ENCODE measurements at regions not wholly inside any gene's neighbourhood (a gene's known extent, or its start where the extent isn't known, plus 50 kb on each side); places are given as distances from the start of the nearest gene placed in this dataset.

GRCh38 chr10:107848726-107849360 is 684.3 kb upstream of the SORCS1 start:
- no peak for DNase-seq

DNA sequence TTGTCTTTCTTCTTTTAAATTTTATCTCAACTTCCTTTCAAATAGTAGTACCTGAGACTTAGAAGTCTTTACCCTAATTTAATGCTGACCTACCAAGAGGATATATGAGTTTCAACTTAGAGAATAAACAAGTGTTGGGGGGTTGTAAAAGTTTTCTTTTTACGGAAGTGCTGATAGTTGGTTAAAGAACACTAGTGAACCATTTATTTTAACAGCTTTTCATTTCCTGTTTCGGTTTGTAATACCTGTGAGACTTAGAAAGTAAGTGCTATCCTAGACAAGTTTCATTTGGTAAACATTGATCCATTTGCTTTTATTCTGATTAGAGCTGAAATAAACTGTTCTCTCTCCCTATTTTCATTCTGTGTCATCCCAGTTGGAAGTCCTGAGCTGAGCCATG is 683.1 kb upstream of the SORCS1 start:
- DNase-seq, result no peak

DNA sequence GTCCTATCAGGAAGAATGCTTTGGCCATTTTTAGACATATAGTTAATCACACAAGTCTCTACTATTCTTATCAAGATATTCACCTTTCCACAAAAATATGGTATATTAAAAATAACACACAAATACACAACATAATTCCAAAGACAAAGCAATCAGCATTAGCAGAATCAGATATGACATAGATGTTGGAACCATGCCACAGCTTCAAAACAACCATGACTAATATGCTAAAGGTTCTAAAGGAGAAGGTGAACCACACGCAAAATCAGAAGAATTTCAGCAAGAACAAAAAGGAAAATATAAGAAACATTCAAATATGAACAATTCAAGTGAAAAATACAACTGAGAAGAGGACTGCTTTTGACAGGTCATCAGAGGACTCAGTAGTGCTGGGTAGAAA is 670.2 kb upstream of the SORCS1 start:
- DNase-seq, result no peak

DNA sequence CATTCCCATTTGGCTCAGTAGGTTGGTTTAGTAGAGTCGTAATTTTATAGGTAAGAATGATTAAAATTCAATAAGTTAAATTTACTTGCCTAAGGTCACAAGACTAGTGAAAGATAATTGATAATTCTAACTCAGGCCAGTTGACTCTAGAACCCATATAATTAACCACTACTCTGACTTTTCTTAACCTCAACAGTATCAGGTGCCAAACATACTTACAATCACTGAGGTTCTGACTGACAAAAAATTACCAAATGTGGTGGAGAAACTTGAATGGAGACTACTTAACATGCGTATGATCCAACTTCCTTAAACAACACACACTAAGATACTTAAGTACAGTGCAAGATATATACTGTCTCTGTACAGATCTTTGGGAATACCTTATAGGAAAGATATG is 667.3 kb upstream of the SORCS1 start:
- no peak for DNase-seq

GRCh38 chr10:107829161-107829560 is 664.7 kb upstream of the SORCS1 start:
- DNase-seq, result no peak

DNA sequence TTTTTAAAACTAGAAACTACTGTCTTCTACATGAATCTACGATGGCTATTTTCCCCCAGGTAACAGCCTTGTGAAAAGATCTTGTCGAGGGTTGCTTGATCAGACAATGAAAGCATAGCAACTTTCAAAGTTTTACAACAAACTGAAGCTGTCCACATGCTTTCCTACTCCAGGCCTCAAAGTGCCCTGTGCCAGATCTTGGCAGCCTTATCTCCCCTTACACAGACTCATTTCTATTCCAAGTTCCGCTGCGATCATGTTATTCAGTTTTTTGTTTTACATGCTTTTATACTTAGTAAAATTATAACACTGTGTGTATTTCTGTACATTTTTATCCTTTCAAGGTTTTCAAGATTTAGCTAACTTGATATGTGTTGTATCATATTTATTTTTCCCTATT is 661.7 kb upstream of the SORCS1 start:
- no peak for DNase-seq

- DNase-seq, result no peak
Observed at GRCh38 chr10:107814865-107815487, 650.5 kb upstream of the SORCS1 start.

- no peak for DNase-seq
Observed at GRCh38 chr10:107813451-107814162, 649.1 kb upstream of the SORCS1 start.

GRCh38 chr10:107809889-107810288 is 645.4 kb upstream of the SORCS1 start:
- DNase-seq, result no peak

DNA sequence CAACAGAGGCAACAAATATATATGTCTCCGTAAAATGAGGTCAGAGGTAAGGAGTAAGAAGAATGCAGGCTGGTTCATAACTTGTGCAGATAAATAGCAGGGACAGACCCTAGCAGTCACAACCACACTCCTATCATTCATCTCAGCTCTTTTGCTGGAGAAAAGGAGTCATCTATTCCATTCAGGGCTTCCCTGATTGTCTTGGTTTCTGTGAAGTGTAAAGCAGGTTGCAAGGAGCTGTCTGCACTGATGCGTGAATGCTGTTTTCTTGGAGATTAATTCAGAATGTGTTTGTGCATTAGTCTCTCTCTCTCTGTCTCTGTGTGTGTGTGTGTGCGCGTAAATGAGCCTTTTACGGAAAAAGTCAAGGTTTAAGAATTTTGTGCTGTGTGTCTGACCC is 643.3 kb upstream of the SORCS1 start:
- no peak for DNase-seq

- no peak for DNase-seq
Observed at GRCh38 chr10:107806026-107806425, 641.5 kb upstream of the SORCS1 start.

- DNase-seq, result no peak
Observed at GRCh38 chr10:107803546-107803945, 639.0 kb upstream of the SORCS1 start.

DNA sequence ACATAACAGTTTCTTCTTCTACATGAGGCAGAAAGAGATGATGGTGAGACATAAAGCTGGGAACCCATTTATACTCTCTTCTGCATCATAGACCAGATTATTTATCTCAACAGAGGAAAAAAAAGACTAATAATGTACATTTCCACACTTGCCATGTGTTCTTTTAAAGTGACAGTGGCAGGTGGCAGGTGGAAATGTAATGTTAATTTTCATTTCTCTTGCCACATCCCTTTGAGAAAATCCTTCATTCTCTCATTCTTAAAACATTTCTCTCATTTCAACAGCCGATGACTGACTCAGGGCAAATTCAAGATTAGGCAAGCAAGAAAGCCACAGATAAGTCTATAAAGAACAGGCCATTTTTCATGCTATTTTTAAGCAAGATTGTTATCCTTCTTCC is 635.6 kb upstream of the SORCS1 start:
- DNase-seq, result no peak

DNA sequence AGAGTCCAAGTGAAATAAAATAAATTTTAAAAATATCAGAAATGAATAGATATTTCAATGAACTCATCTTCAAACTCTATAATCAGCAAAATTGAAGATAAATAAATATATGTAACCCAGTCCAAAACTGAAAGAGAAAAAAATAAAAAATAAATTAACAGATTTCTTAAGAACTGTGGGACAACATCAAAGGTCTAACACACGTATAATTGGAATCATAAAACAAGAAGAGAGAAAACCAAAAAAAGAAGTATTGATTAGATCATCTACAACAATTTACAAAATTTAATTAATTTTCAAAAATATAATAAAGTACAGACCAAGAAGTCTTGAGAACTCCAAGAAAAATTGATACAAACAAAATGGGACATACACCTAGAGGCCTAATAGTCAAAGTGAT is 625.8 kb upstream of the SORCS1 start:
- DNase-seq, result no peak

DNA sequence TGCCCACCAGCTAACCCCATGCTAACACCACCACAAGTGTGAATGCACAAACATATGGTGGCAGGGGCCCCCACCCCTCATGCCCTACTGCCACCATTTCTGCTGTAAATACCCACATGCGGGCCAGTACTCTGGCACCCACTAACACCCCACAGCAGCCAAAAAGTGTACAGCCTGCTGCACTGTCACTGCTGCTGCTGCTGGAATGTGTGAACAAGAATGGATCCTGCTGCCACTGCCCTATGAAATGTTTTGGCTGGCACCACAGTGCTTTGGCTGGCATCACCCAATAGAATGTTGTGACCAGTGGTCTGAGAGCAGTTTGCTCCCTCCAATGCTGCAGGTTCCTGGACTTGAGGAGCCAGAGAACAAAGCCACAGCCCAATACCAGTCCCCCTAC is 606.6 kb upstream of the SORCS1 start:
- no peak for DNase-seq

- no peak for DNase-seq
Observed at GRCh38 chr10:107767185-107767584, 602.7 kb upstream of the SORCS1 start.

GRCh38 chr10:107754814-107755213 is 590.3 kb upstream of the SORCS1 start:
- DNase-seq, result no peak

GRCh38 chr10:107749235-107749634 is 584.7 kb upstream of the SORCS1 start:
- DNase-seq, result no peak

DNA sequence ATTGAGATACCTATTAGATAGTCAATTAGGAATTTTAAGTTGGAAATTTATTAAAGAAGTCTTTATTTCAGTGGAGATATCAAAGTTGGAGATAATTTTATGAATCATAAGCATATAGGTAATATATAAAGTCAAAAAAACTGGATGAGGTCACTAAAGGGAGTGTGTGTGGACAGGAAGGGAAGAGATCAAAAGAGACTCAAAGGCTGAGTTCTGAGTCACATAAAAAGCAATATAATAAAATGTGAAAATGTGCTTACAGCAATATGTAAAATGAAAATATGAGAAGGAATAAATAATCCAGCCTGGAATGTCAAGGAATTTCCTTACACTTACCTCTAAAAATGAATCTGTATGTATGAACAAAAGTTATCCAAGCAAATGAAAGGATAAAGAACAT is 583.3 kb upstream of the SORCS1 start:
- no peak for DNase-seq

DNA sequence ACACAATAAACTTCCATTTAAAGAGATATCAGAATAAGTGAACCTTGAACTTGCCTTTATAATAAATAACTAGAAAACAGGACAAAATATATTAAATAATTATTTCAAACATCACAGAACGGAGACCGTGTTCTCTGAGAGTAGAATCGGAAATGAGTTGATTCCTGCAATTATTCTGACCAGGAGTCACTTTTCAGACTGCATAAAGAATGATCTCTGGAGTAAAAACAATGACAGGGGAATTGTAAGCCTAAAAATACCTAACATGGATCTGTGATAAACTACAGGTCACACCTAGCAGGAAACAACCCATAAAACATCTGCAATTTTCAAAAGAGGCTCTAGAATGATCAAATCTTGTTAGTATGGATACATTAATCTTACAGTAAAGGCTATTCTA is 577.5 kb upstream of the SORCS1 start:
- DNase-seq, result no peak

- DNase-seq, result no peak
Observed at GRCh38 chr10:107740962-107741690, 576.6 kb upstream of the SORCS1 start.

- DNase-seq, result no peak
Observed at GRCh38 chr10:107739951-107740350, 575.4 kb upstream of the SORCS1 start.

DNA sequence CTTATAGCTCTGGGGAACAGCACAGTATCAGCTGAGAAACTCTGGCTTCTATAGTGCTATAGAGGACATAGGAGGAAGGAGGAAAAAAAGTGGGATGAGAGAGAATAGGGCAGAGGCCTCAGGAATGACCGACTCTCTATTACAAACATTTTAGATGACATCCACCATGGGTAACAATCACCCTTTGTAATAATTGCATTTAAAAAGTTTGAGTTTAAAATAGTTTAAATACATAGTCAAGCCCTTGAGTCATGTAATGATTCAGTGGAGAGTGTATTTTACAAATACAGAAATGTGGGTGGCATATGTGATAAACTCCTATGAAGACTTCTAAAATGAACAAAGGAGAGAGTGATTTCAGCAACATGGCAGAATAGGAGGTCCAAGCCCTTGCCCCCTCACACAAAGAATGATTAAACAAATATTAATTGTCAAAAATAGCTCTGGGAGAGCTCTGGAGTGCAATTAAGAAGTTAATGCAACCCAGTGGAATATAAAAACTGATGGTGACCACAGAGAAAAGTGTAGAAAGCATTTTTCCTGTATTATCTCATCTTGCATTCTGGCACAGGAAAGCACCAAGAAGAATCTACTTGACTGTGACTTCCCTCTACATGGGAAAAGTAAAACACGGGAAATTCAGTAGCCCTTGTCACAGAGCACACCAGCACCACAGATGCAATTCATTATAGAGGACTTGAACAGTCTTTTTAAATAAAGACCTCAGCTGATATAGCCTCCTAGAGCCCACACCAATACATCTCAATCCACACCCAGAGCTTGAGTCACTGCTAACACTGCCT is 569.0 kb upstream of the SORCS1 start:
- no peak for DNase-seq

All from SW 1271 (cell line).